GM13976 (cell line): ENCODE measurements at regions not wholly inside any gene's neighbourhood (a gene's known extent, or its start where the extent isn't known, plus 50 kb on each side); places are given as distances from the start of the nearest gene placed in this dataset.

Source experiments
- DNase-seq: peaks from one replicate; pipeline ENCODE4 v3.0.0; 2012; ENCODE audit warnings: low spot score
- CTCF ChIP-seq: IDR thresholded peaks from 2 replicates; pipeline ENCODE4 v1.5.1; 2012; ENCODE audit warnings: borderline replicate concordance, mild to moderate bottlenecking; ENCODE audit not compliant: insufficient read depth; ENCODE audit errors: extremely low read depth, missing control alignments, control extremely low read depth
- in situ Hi-C: fragments of 300-500 bp; cut with MboI; formaldehyde crosslinking; loops from one replicate; pipeline ENCODE4 v1.12.0; 2022; ENCODE audit warnings: low sequenced_read_pairs, mixed read lengths, inconsistent platforms; ENCODE audit not compliant: unreplicated experiment

GRCh38 chr4:74665346-74665745, 129.0 kb downstream of the BTC start:
- no peak for DNase-seq
- TF ChIP-seq CTCF, result no peak
- in situ Hi-C loops, result loop anchor here (25.0 kb wide), 1 partner anchor 478 kb away; no protein-coding TSS in a partner anchor

GRCh38 chr4:74665876-74666275, 128.4 kb downstream of the BTC start:
- no peak for DNase-seq
- in situ Hi-C loops, result loop anchor here (25.0 kb wide), 1 partner anchor 479 kb away; no protein-coding TSS in a partner anchor
- TF ChIP-seq CTCF, result no peak

- no peak for DNase-seq
- TF ChIP-seq CTCF, result no peak
- in situ Hi-C loops, result loop anchor here (25.0 kb wide), 1 partner anchor 480 kb away; no protein-coding TSS in a partner anchor
These were observed 126.9 kb downstream of the BTC start for GRCh38 chr4:74667438-74667837.

GRCh38 chr4:74667944-74668343, 126.4 kb downstream of the BTC start:
- TF ChIP-seq CTCF, result no peak
- DNase-seq, result no peak
- in situ Hi-C loops, result loop anchor here (25.0 kb wide), 1 partner anchor 481 kb away; no protein-coding TSS in a partner anchor

GRCh38 chr4:74669702-74670101, 124.6 kb downstream of the BTC start:
- in situ Hi-C loops, result loop anchor here (25.0 kb wide), 1 partner anchor 482 kb away; no protein-coding TSS in a partner anchor
- no peak for DNase-seq
- no peak for TF ChIP-seq CTCF

GRCh38 chr4:74670583-74670982, 123.7 kb downstream of the BTC start:
- in situ Hi-C loops, result loop anchor here (25.0 kb wide), 1 partner anchor 483 kb away; no protein-coding TSS in a partner anchor
- TF ChIP-seq CTCF, result no peak
- no peak for DNase-seq

- no peak for DNase-seq
- TF ChIP-seq CTCF, result peak; percentile 27
- in situ Hi-C loops, result loop anchor here (25.0 kb wide), 1 partner anchor 484 kb away; no protein-coding TSS in a partner anchor
These were observed 123.1 kb downstream of the BTC start for GRCh38 chr4:74671080-74671698.
